ENCODE measurements at regions not wholly inside any gene's neighbourhood (a gene's known extent, or its start where the extent isn't known, plus 50 kb on each side); places are given as distances from the start of the nearest gene placed in this dataset.
"Not testable (repeated sequence)": the region's sequence is repeated elsewhere in the genome, so short reads cannot be mapped to it uniquely, and the experiment has no call there.

DNA sequence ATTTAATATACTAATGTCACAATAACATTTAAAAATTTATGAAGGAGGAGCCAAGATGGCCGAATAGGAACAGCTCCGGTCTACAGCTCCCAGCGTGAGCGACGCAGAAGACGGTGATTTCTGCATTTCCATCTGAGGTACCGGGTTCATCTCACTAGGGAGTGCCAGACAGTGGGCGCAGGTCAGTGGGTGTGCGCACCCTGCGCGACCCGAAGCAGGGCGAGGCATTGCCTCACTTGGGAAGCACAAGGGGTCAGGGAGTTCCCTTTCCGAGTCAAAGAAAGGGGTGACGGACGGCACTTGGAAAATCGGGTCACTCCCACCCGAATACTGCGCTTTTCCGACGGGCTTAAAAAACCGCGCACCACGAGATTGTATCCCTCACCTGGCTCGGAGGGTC, 225.7 kb upstream of the MDGA2 start:
- WGBS (ENCODE audit: extremely low coverage, insufficient coverage, insufficient read length), result no CpG with 5 or more reads among the region's 25 CpGs
- not testable (repeated sequence) for H3K27me3 ChIP-seq (ENCODE audit: insufficient read depth, low read length); H2AK5ac ChIP-seq (ENCODE audit: low read length); H4K12ac ChIP-seq (ENCODE audit: low read depth, low read length); H4K91ac ChIP-seq (ENCODE audit: low read depth, low read length); H3K18ac ChIP-seq (ENCODE audit: low read length); H3K9ac ChIP-seq (ENCODE audit: low read length); H2BK120ac ChIP-seq (ENCODE audit: insufficient read depth, low read length, poor library complexity); H2BK5ac ChIP-seq (ENCODE audit: low read depth, low read length, poor library complexity); H4K8ac ChIP-seq (ENCODE audit: low read depth, low read length); H3K27ac ChIP-seq (ENCODE audit: low read depth, low read length); H3K23ac ChIP-seq (ENCODE audit: low read length); H3K79me2 ChIP-seq (ENCODE audit: control insufficient read depth, insufficient read depth, low read length, poor library complexity); H3K9me3 ChIP-seq (ENCODE audit: insufficient read depth, low read depth, low read length); H3K4me1 ChIP-seq (ENCODE audit: control insufficient read depth in 1 of 2, insufficient read depth in 2 of 2, low read length in 2 of 2); H2AFZ ChIP-seq (ENCODE audit: insufficient read depth, low read length, poor library complexity); DNase-seq; H3K14ac ChIP-seq (ENCODE audit: low read length); H3K4me2 ChIP-seq (ENCODE audit: low read length); H3K36me3 ChIP-seq (ENCODE audit: control insufficient read depth in 1 of 2, insufficient read depth in 2 of 2, low read length in 2 of 2); H2BK12ac ChIP-seq (ENCODE audit: low read length); H3K79me1 ChIP-seq (ENCODE audit: low read length); H3K4me3 ChIP-seq (ENCODE audit: low read depth, low read length); H3K4ac ChIP-seq (ENCODE audit: low read depth, low read length)

DNA sequence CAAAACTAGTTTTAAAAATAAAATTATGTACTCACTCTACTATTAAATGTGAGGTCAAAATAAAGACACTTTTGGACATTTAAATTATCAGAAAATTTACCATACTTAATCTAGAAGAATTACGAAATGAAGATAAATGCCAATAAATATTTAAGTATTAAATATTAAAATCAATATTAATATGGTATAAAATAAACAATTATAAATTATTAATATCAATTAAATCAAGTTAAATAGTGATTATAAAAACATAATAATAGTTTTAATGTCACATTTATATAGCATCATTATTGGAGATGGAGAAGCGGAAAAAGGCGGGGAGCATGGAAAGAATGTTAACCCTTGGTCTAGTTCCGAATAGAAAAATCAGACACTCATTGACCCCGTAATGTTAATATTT, 224.3 kb upstream of the MDGA2 start:
- Histone ChIP-seq H3K14ac (ENCODE audit: low read length) (no peak overlapping the region), H3K4me3 (ENCODE audit: low read depth, low read length) (no peak overlapping the region), H3K36me3 (ENCODE audit: control insufficient read depth in 1 of 2, insufficient read depth in 2 of 2, low read length in 2 of 2) (no peaks in the 10 kb centered on the region), H3K27me3 (ENCODE audit: insufficient read depth, low read length) (no peaks in the 10 kb centered on the region), H3K27ac (ENCODE audit: low read depth, low read length) (no peak overlapping the region), H2BK12ac (ENCODE audit: low read length) (no peak overlapping the region), H4K91ac (ENCODE audit: low read depth, low read length) (no peak overlapping the region), H3K79me2 (ENCODE audit: control insufficient read depth, insufficient read depth, low read length, poor library complexity) (no peaks in the 10 kb centered on the region), H3K18ac (ENCODE audit: low read length) (no peak overlapping the region), H4K8ac (ENCODE audit: low read depth, low read length) (no peak overlapping the region), H3K4ac (ENCODE audit: low read depth, low read length) (no peak overlapping the region), H2AK5ac (ENCODE audit: low read length) (no peak overlapping the region), H4K12ac (ENCODE audit: low read depth, low read length) (no peak overlapping the region), H3K9ac (ENCODE audit: low read length) (no peak overlapping the region), H2AFZ (ENCODE audit: insufficient read depth, low read length, poor library complexity) (no peak overlapping the region), H3K79me1 (ENCODE audit: low read length) (no peaks in the 10 kb centered on the region), H3K4me1 (ENCODE audit: control insufficient read depth in 1 of 2, insufficient read depth in 2 of 2, low read length in 2 of 2) (no peaks in the 10 kb centered on the region), H2BK5ac (ENCODE audit: low read depth, low read length, poor library complexity) (no peak overlapping the region), H2BK120ac (ENCODE audit: insufficient read depth, low read length, poor library complexity) (no peak overlapping the region), H3K4me2 (ENCODE audit: low read length) (no peak overlapping the region), H3K23ac (ENCODE audit: low read length) (no peak overlapping the region), H3K9me3 (ENCODE audit: insufficient read depth, low read depth, low read length) (no peaks in the 10 kb centered on the region)
- no CpG with 5 or more reads among the region's 5 CpGs for WGBS (ENCODE audit: extremely low coverage, insufficient coverage, insufficient read length)
- no peak for DNase-seq

DNA sequence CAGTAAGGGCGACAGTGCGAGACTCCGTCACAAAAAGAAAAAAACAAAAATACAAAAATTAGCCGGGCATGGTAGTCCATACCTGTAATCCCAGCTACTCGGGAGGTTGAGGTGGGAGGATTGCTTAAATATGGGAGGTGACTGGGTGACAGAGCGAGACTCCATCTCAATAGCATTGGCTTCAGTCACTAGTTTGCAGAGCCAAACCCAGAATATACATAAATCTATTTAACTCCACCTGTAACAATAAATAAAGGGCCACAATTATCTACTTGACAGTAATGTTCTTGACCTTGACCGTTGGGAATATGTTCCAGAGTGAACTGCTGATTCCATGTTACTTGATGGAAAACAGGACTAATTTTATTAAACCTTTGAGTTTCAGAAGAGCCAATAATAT, 198.9 kb upstream of the MDGA2 start:
- Histone ChIP-seq H2BK12ac (ENCODE audit: low read length) (no peak overlapping the region), H4K91ac (ENCODE audit: low read depth, low read length) (no peak overlapping the region), H4K12ac (ENCODE audit: low read depth, low read length) (no peak overlapping the region), H3K14ac (ENCODE audit: low read length) (no peak overlapping the region), H3K4me1 (ENCODE audit: control insufficient read depth in 1 of 2, insufficient read depth in 2 of 2, low read length in 2 of 2) (no peaks in the 10 kb centered on the region), H3K9me3 (ENCODE audit: insufficient read depth, low read depth, low read length) (peaks cover 2% of the 10 kb centered on the region), H3K79me2 (ENCODE audit: control insufficient read depth, insufficient read depth, low read length, poor library complexity) (no peaks in the 10 kb centered on the region), H3K4me2 (ENCODE audit: low read length) (no peak overlapping the region), H3K27me3 (ENCODE audit: insufficient read depth, low read length) (no peaks in the 10 kb centered on the region), H2BK5ac (ENCODE audit: low read depth, low read length, poor library complexity) (no peak overlapping the region), H3K4ac (ENCODE audit: low read depth, low read length) (no peak overlapping the region), H3K23ac (ENCODE audit: low read length) (no peak overlapping the region), H2AK5ac (ENCODE audit: low read length) (no peak overlapping the region), H3K27ac (ENCODE audit: low read depth, low read length) (no peak overlapping the region), H4K8ac (ENCODE audit: low read depth, low read length) (no peak overlapping the region), H3K18ac (ENCODE audit: low read length) (no peak overlapping the region), H2BK120ac (ENCODE audit: insufficient read depth, low read length, poor library complexity) (no peak overlapping the region), H3K9ac (ENCODE audit: low read length) (no peak overlapping the region), H2AFZ (ENCODE audit: insufficient read depth, low read length, poor library complexity) (no peak overlapping the region), H3K36me3 (ENCODE audit: control insufficient read depth in 1 of 2, insufficient read depth in 2 of 2, low read length in 2 of 2) (no peaks in the 10 kb centered on the region), H3K4me3 (ENCODE audit: low read depth, low read length) (no peak overlapping the region), H3K79me1 (ENCODE audit: low read length) (no peaks in the 10 kb centered on the region)
- no CpG with 5 or more reads among the region's 7 CpGs for WGBS (ENCODE audit: extremely low coverage, insufficient coverage, insufficient read length)
- no peak for DNase-seq

DNA sequence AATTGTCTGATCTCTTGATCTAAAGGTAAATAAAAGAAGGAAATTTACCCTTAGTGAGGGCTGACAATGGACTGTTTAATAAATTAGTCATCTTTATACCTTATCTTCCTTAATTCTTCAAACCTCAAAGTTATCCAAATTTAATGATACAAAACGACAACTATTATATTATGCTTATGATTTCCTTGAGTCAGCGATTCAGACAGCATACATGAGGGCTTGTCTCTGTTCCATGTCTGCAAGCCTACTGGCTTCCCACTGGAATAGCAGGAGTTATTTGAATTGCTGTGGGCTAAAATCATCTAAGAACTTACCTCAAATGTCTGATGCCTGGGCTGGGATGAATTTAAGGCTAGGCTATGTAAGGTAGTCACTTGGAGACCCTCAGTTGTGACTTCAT, 197.2 kb upstream of the MDGA2 start:
- no peaks in the 10 kb centered on the region for H3K4me1 ChIP-seq (ENCODE audit: control insufficient read depth in 1 of 2, insufficient read depth in 2 of 2, low read length in 2 of 2)
- no peak overlapping the region for H4K8ac ChIP-seq (ENCODE audit: low read depth, low read length)
- H2AFZ ChIP-seq (ENCODE audit: insufficient read depth, low read length, poor library complexity), result no peak overlapping the region
- no peak overlapping the region for H2BK5ac ChIP-seq (ENCODE audit: low read depth, low read length, poor library complexity)
- no peak overlapping the region for H3K4me3 ChIP-seq (ENCODE audit: low read depth, low read length)
- no peak overlapping the region for H4K91ac ChIP-seq (ENCODE audit: low read depth, low read length)
- no CpG with 5 or more reads among the region's 2 CpGs for WGBS (ENCODE audit: extremely low coverage, insufficient coverage, insufficient read length)
- H2BK120ac ChIP-seq (ENCODE audit: insufficient read depth, low read length, poor library complexity), result no peak overlapping the region
- no peak overlapping the region for H3K18ac ChIP-seq (ENCODE audit: low read length)
- H2AK5ac ChIP-seq (ENCODE audit: low read length), result no peak overlapping the region
- no peaks in the 10 kb centered on the region for H3K9me3 ChIP-seq (ENCODE audit: insufficient read depth, low read depth, low read length)
- H3K4me2 ChIP-seq (ENCODE audit: low read length), result no peak overlapping the region
- H2BK12ac ChIP-seq (ENCODE audit: low read length), result no peak overlapping the region
- no peak overlapping the region for H3K14ac ChIP-seq (ENCODE audit: low read length)
- H3K9ac ChIP-seq (ENCODE audit: low read length), result no peak overlapping the region
- no peak overlapping the region for H4K12ac ChIP-seq (ENCODE audit: low read depth, low read length)
- no peak overlapping the region for H3K27ac ChIP-seq (ENCODE audit: low read depth, low read length)
- H3K23ac ChIP-seq (ENCODE audit: low read length), result no peak overlapping the region
- no peaks in the 10 kb centered on the region for H3K79me2 ChIP-seq (ENCODE audit: control insufficient read depth, insufficient read depth, low read length, poor library complexity)
- no peak for DNase-seq
- no peaks in the 10 kb centered on the region for H3K27me3 ChIP-seq (ENCODE audit: insufficient read depth, low read length)
- H3K79me1 ChIP-seq (ENCODE audit: low read length), result no peaks in the 10 kb centered on the region
- no peak overlapping the region for H3K4ac ChIP-seq (ENCODE audit: low read depth, low read length)
- H3K36me3 ChIP-seq (ENCODE audit: control insufficient read depth in 1 of 2, insufficient read depth in 2 of 2, low read length in 2 of 2), result no peaks in the 10 kb centered on the region

DNA sequence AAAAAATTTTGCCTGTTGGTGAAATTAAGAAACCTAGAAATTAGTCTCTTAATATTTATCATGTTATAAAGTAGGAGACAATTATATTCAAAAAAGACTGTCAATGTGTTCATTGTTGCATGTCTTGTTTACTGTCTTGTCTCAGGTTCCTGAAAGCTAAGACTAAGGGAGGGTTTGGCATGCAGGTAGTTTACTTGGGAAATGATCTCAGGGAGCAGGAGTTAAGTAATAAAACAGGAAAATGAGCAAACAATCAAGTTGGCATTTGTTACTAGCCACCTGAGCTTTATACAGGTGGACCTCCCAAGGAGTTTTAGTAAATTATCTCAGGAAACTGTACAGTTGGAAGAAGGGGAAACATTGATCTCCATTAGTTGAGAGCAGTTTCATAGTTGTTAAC, 188.0 kb upstream of the MDGA2 start:
- H3K4me1 ChIP-seq (ENCODE audit: control insufficient read depth in 1 of 2, insufficient read depth in 2 of 2, low read length in 2 of 2), result no peaks in the 10 kb centered on the region
- H3K79me1 ChIP-seq (ENCODE audit: low read length), result no peaks in the 10 kb centered on the region
- H3K4me3 ChIP-seq (ENCODE audit: low read depth, low read length), result no peak overlapping the region
- H2BK120ac ChIP-seq (ENCODE audit: insufficient read depth, low read length, poor library complexity), result no peak overlapping the region
- H3K36me3 ChIP-seq (ENCODE audit: control insufficient read depth in 1 of 2, insufficient read depth in 2 of 2, low read length in 2 of 2), result no peaks in the 10 kb centered on the region
- H2BK12ac ChIP-seq (ENCODE audit: low read length), result no peak overlapping the region
- H2AFZ ChIP-seq (ENCODE audit: insufficient read depth, low read length, poor library complexity), result no peak overlapping the region
- H3K9me3 ChIP-seq (ENCODE audit: insufficient read depth, low read depth, low read length), result no peaks in the 10 kb centered on the region
- no peak overlapping the region for H3K27ac ChIP-seq (ENCODE audit: low read depth, low read length)
- H2AK5ac ChIP-seq (ENCODE audit: low read length), result no peak overlapping the region
- H3K79me2 ChIP-seq (ENCODE audit: control insufficient read depth, insufficient read depth, low read length, poor library complexity), result no peaks in the 10 kb centered on the region
- no peaks in the 10 kb centered on the region for H3K27me3 ChIP-seq (ENCODE audit: insufficient read depth, low read length)
- H4K12ac ChIP-seq (ENCODE audit: low read depth, low read length), result no peak overlapping the region
- no peak overlapping the region for H3K14ac ChIP-seq (ENCODE audit: low read length)
- H3K23ac ChIP-seq (ENCODE audit: low read length), result no peak overlapping the region
- no peak overlapping the region for H2BK5ac ChIP-seq (ENCODE audit: low read depth, low read length, poor library complexity)
- no peak overlapping the region for H4K91ac ChIP-seq (ENCODE audit: low read depth, low read length)
- no peak overlapping the region for H3K9ac ChIP-seq (ENCODE audit: low read length)
- DNase-seq, result no peak
- H3K18ac ChIP-seq (ENCODE audit: low read length), result no peak overlapping the region
- H3K4ac ChIP-seq (ENCODE audit: low read depth, low read length), result no peak overlapping the region
- H3K4me2 ChIP-seq (ENCODE audit: low read length), result no peak overlapping the region
- H4K8ac ChIP-seq (ENCODE audit: low read depth, low read length), result no peak overlapping the region
